B cell (primary cell): ENCODE measurements at regions not wholly inside any gene's neighbourhood (a gene's known extent, or its start where the extent isn't known, plus 50 kb on each side); places are given as distances from the start of the nearest gene placed in this dataset.

ENCODE experiments used
- CTCF ChIP-seq: fragments of 200-600 bp; IDR thresholded peaks from one replicate; pipeline ENCODE4 v1.8.0; 2022; ENCODE audit warnings: antibody characterized with exemption, mild to moderate bottlenecking
- EZH2 ChIP-seq: IDR thresholded peaks from 2 replicates; pipeline ENCODE4 v1.6.1; 2012; ENCODE audit warnings: borderline replicate concordance, low read depth, mild to moderate bottlenecking, moderate library complexity, low read length; ENCODE audit not compliant: insufficient read depth, poor library complexity, severe bottlenecking

- no peak for TF ChIP-seq CTCF
- TF ChIP-seq EZH2: no peak
These were observed 62.9 kb upstream of the FOXN2 start for GRCh38 chr2:48251437-48252148.
